ENCODE measurements at regions not wholly inside any gene's neighbourhood (a gene's known extent, or its start where the extent isn't known, plus 50 kb on each side); places are given as distances from the start of the nearest gene placed in this dataset.

DNA sequence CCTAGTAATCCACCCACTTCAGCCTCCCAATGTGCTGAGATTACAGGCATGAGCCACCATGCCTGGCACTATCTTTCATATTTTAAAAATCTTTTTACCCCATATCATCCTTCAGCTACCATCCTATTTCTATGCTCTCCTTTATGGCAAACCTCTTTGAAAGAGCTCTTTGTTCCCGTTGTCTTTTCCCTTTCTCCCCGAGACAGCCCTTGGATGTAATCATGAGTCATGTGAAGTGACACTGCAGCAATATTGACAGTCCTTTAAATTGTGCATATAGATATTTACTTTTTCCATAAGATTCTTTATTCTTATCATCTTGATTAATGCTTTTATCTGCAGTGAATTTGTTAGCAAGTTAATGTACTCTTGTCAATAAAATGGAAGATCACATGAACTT, 286.6 kb downstream of the ANKRD7 start:
- no peaks in the 10 kb centered on the region for H3K4me1 Mint-ChIP-seq
- H3K9me3 Mint-ChIP-seq, result peaks cover 6 to 8% of the 10 kb centered on the region in 2 donors
- no peaks in the 10 kb centered on the region for H3K36me3 Mint-ChIP-seq
- Histone ChIP-seq H3K36me3 (ENCODE audit: control insufficient read depth, insufficient read depth, low read length) (no peaks in the 10 kb centered on the region), H3K4me1 (ENCODE audit: control insufficient read depth, insufficient read depth, low read length) (no peaks in the 10 kb centered on the region), H3K9me3 (ENCODE audit: control insufficient read depth, insufficient read depth, low read length) (no peaks in the 10 kb centered on the region), H3K27ac (ENCODE audit: low read length) (no peak overlapping the region), H3K4me3 (ENCODE audit: low read length) (no peak overlapping the region), H3K27me3 (ENCODE audit: control insufficient read depth, insufficient read depth, low read length) (no peaks in the 10 kb centered on the region)
- ATAC-seq (no peak), DNase-seq (no peak)
- H3K27ac Mint-ChIP-seq, result no peak overlapping the region
- WGBS (ENCODE audit: insufficient coverage), result 63% methylated on average over 1 of the region's 2 CpGs
- no peak overlapping the region for H3K4me3 Mint-ChIP-seq
- H3K27me3 Mint-ChIP-seq (ENCODE audit: low read depth in 2 of 2), result no peaks in the 10 kb centered on the region
- TF ChIP-seq, protein P1, sequence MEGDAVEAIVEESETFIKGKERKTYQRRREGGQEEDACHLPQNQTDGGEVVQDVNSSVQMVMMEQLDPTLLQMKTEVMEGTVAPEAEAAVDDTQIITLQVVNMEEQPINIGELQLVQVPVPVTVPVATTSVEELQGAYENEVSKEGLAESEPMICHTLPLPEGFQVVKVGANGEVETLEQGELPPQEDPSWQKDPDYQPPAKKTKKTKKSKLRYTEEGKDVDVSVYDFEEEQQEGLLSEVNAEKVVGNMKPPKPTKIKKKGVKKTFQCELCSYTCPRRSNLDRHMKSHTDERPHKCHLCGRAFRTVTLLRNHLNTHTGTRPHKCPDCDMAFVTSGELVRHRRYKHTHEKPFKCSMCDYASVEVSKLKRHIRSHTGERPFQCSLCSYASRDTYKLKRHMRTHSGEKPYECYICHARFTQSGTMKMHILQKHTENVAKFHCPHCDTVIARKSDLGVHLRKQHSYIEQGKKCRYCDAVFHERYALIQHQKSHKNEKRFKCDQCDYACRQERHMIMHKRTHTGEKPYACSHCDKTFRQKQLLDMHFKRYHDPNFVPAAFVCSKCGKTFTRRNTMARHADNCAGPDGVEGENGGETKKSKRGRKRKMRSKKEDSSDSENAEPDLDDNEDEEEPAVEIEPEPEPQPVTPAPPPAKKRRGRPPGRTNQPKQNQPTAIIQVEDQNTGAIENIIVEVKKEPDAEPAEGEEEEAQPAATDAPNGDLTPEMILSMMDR (IDR thresholded peaks at IDR 0.05), result no peak
- intact Hi-C loops (cut with micrococcal nuclease), result no loop called here

DNA sequence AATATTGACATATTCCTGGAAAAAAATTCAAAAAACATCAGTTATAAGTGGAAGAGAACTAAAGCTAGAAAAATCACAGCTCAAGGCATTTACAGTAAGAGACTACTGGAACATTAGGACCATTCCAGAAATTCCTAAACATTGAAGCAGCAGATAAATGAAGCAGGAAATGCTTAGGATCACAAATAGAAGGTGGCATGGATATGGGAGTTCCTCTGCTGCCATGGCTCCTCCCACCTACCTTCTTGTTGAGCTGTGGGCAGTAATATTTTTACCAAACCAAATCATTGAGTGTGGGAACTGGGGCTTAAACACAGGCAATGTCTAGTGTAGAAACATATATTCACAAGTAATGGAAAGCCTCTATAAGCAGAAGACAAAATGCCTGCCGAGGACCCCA, 292.8 kb downstream of the ANKRD7 start:
- Mint-ChIP-seq H3K9me3 (peaks cover 2 to 10% of the 10 kb centered on the region in 2 donors), H3K27ac (no peak overlapping the region), H3K4me1 (no peaks in the 10 kb centered on the region), H3K4me3 (no peak overlapping the region), H3K36me3 (no peaks in the 10 kb centered on the region), H3K27me3 (ENCODE audit: low read depth in 2 of 2) (no peaks in the 10 kb centered on the region)
- no peak for ATAC-seq
- DNase-seq, result no peak
- no peaks in the 10 kb centered on the region for H3K36me3 ChIP-seq (ENCODE audit: control insufficient read depth, insufficient read depth, low read length)
- H3K4me1 ChIP-seq (ENCODE audit: control insufficient read depth, insufficient read depth, low read length), result no peaks in the 10 kb centered on the region
- WGBS (ENCODE audit: insufficient coverage), result 21% methylated on average over 1 of the region's 1 CpG
- TF ChIP-seq, protein P1 (IDR thresholded peaks at IDR 0.05), result no peak
- intact Hi-C loops (cut with micrococcal nuclease), result no loop called here
- no peaks in the 10 kb centered on the region for H3K27me3 ChIP-seq (ENCODE audit: control insufficient read depth, insufficient read depth, low read length)
- H3K4me3 ChIP-seq (ENCODE audit: low read length), result no peak overlapping the region
- H3K9me3 ChIP-seq (ENCODE audit: control insufficient read depth, insufficient read depth, low read length), result no peaks in the 10 kb centered on the region
- H3K27ac ChIP-seq (ENCODE audit: low read length), result no peak overlapping the region

DNA sequence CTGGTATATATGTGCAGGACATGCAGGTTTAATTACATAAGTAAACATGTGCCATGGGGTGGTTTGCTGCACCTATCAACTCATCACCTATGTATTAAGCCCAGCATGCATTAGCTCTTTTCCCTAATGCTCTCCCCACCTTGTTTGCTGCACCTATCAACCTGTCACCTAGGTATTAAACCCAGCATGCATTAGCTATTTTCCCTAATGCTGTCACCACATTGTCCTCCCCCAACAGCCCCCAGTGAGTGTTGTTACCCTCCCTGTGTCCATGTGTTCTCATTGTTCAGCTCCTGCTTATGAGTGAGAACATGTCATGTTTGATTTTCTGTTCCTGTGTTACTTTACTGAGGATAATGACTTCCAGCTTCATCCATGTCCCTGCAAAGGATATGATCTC, 300.5 kb downstream of the ANKRD7 start:
- intact Hi-C loops (cut with micrococcal nuclease), result no loop called here
- no peaks in the 10 kb centered on the region for H3K9me3 ChIP-seq (ENCODE audit: control insufficient read depth, insufficient read depth, low read length)
- no peak overlapping the region for H3K4me3 Mint-ChIP-seq
- no peaks in the 10 kb centered on the region for H3K27me3 Mint-ChIP-seq (ENCODE audit: low read depth in 2 of 2)
- ATAC-seq, result no peak
- peaks cover 14 to 21% of the 10 kb centered on the region in 2 donors for H3K9me3 Mint-ChIP-seq
- H3K4me3 ChIP-seq (ENCODE audit: low read length), result no peak overlapping the region
- no peaks in the 10 kb centered on the region for H3K36me3 Mint-ChIP-seq
- H3K4me1 Mint-ChIP-seq, result no peaks in the 10 kb centered on the region
- TF ChIP-seq, protein P1 (IDR thresholded peaks at IDR 0.05), result no peak
- no peak overlapping the region for H3K27ac ChIP-seq (ENCODE audit: low read length)
- H3K27me3 ChIP-seq (ENCODE audit: control insufficient read depth, insufficient read depth, low read length), result no peaks in the 10 kb centered on the region
- H3K4me1 ChIP-seq (ENCODE audit: control insufficient read depth, insufficient read depth, low read length), result no peaks in the 10 kb centered on the region
- no peak overlapping the region for H3K27ac Mint-ChIP-seq
- no peaks in the 10 kb centered on the region for H3K36me3 ChIP-seq (ENCODE audit: control insufficient read depth, insufficient read depth, low read length)
- DNase-seq, result no peak

DNA sequence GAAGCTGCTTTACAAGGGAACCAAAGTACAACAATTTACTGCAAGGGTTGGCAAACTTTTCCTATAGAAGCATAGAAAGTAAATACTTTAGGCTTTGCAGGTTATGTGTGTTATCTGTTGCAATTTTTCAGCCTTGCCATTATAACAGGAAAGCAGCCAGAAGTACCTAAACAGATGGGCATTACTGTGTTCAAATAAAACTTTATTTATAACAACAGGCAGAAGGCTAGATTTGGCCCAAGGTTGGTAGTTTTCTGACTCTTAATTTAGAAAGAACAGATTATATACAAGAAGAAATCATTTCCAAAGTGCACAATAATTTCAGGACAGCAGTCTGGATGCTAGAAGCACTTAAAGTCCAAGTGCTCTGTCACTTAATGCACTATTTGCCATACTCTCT, 307.1 kb downstream of the ANKRD7 start:
- H3K27ac ChIP-seq (ENCODE audit: low read length), result no peak overlapping the region
- no peak overlapping the region for H3K4me3 ChIP-seq (ENCODE audit: low read length)
- Mint-ChIP-seq H3K36me3 (no peaks in the 10 kb centered on the region), H3K9me3 (peaks cover 8 to 24% of the 10 kb centered on the region in 2 donors), H3K4me1 (no peaks in the 10 kb centered on the region), H3K27ac (no peak overlapping the region), H3K27me3 (ENCODE audit: low read depth in 2 of 2) (no peaks in the 10 kb centered on the region), H3K4me3 (no peak overlapping the region)
- TF ChIP-seq, protein P1 (IDR thresholded peaks at IDR 0.05), result no peak
- DNase-seq (no peak), ATAC-seq (no peak)
- H3K4me1 ChIP-seq (ENCODE audit: control insufficient read depth, insufficient read depth, low read length), result no peaks in the 10 kb centered on the region
- intact Hi-C loops (cut with micrococcal nuclease), result no loop called here
- no peaks in the 10 kb centered on the region for H3K27me3 ChIP-seq (ENCODE audit: control insufficient read depth, insufficient read depth, low read length)
- H3K9me3 ChIP-seq (ENCODE audit: control insufficient read depth, insufficient read depth, low read length), result no peaks in the 10 kb centered on the region
- H3K36me3 ChIP-seq (ENCODE audit: control insufficient read depth, insufficient read depth, low read length), result no peaks in the 10 kb centered on the region

All from natural killer cell (primary cell).